HepG2 (cell line): ENCODE measurements at regions not wholly inside any gene's neighbourhood (a gene's known extent, or its start where the extent isn't known, plus 50 kb on each side); places are given as distances from the start of the nearest gene placed in this dataset.

Source experiments
- ARID5B ChIP-seq: IDR thresholded peaks from 2 replicates; pipeline ENCODE4 v1.4.0; 2020; ENCODE audit warnings: mild to moderate bottlenecking, missing genetic modification reagents
- FOXC1 ChIP-seq: sonication (generic); formaldehyde crosslinking; IDR thresholded peaks from 2 replicates; pipeline ENCODE4 v1.8.0; 2022; ENCODE audit warnings: mild to moderate bottlenecking, missing genetic modification reagents, borderline replicate concordance
- HINFP ChIP-seq: sonication (generic); formaldehyde crosslinking; IDR thresholded peaks from 2 replicates; pipeline ENCODE4 v1.4.0; 2020; ENCODE audit warnings: low read depth, mild to moderate bottlenecking, missing genetic modification reagents
- MIER3 ChIP-seq: IDR thresholded peaks from 2 replicates; pipeline ENCODE4 v1.6.1; 2016; ENCODE audit warnings: missing compliant biosample characterization, borderline replicate concordance
- MZF1 ChIP-seq: sonication (generic); formaldehyde crosslinking; IDR thresholded peaks from 2 replicates; pipeline ENCODE4 v1.8.1; 2023; ENCODE audit warnings: mild to moderate bottlenecking, missing genetic modification reagents, borderline replicate concordance
- PAXIP1 ChIP-seq: sonication (generic); formaldehyde crosslinking; conservative IDR thresholded peaks from 2 replicates; pipeline ENCODE4 v1.4.0; 2020; ENCODE audit warnings: mild to moderate bottlenecking, missing genetic modification reagents, moderate library complexity
- PHF5A ChIP-seq: IDR thresholded peaks from one replicate; pipeline ENCODE4 v1.6.1; 2018; ENCODE audit warnings: low read depth, missing genetic modification reagents; ENCODE audit not compliant: unreplicated experiment
- SMC3 ChIP-seq: IDR thresholded peaks from 2 replicates; pipeline ENCODE4 v1.6.1; 2011; ENCODE audit warnings: low read length, improper control_type of control experiment
- SOX13 ChIP-seq, 3 experiments: fragments of 450-650 bp in 1 of 3; sonication (generic) in 1 of 3; formaldehyde crosslinking in 1 of 3; IDR thresholded peaks in 2 of 3; conservative IDR thresholded peaks in 1 of 3; 2 replicates each; pipeline versions ENCODE4 v1.5.0 to v1.6.1; 2016 to 2020; ENCODE audit warnings: antibody characterized with exemption in 1 of 3, mild to moderate bottlenecking in 1 of 3, missing compliant biosample characterization in 1 of 3, missing genetic modification reagents in 1 of 3, moderate library complexity in 1 of 3
- USF2 ChIP-seq, 2 experiments: sonication (generic) in 1 of 2; formaldehyde crosslinking in 1 of 2; IDR thresholded peaks; 2 replicates each; pipeline versions ENCODE4 v1.5.1 to v1.6.1; 2011 to 2020; ENCODE audit warnings: borderline replicate concordance in 1 of 2, low read depth in 1 of 2, low read length in 1 of 2, mild to moderate bottlenecking in 1 of 2, missing genetic modification reagents in 1 of 2, moderate library complexity in 1 of 2
- ZBTB7B ChIP-seq: sonication (generic); formaldehyde crosslinking; IDR thresholded peaks from 2 replicates; pipeline ENCODE4 v1.4.0; 2020; ENCODE audit warnings: missing genetic modification reagents
- ZMYM2 ChIP-seq: sonication (generic); formaldehyde crosslinking; IDR thresholded peaks from 2 replicates; pipeline ENCODE4 v1.8.0; 2022; ENCODE audit warnings: mild to moderate bottlenecking, missing genetic modification reagents
- ZNF816 ChIP-seq: sonication (generic); formaldehyde crosslinking; IDR thresholded peaks from 2 replicates; pipeline ENCODE4 v1.8.0; 2022; ENCODE audit warnings: missing genetic modification reagents, mild to moderate bottlenecking, borderline replicate concordance
- ZNF878 ChIP-seq: sonication (generic); formaldehyde crosslinking; IDR thresholded peaks from 2 replicates; pipeline ENCODE4 v1.8.1; 2023; ENCODE audit warnings: mild to moderate bottlenecking, missing genetic modification reagents, moderate library complexity
- ZNF883 ChIP-seq: sonication (generic); formaldehyde crosslinking; IDR thresholded peaks from 2 replicates; pipeline ENCODE4 v1.5.1; 2020; ENCODE audit warnings: mild to moderate bottlenecking, missing genetic modification reagents; ENCODE audit errors: not compliant biosample characterization

- TF ChIP-seq ARID5B (CRISPR knock-in tag) (peak; percentile 71), MZF1 (CRISPR knock-in tag) (no peak), PHF5A (CRISPR knock-in tag) (no peak), ZNF878 (peak; percentile 16; the same call in 1 of the 2 replicates), SOX13 (IDR thresholded peaks at IDR 0.05) (peak; percentile 73), SOX13 (CRISPR knock-in tag; conservative IDR thresholded peaks at IDR 0.05 in 1 of 2, IDR thresholded peaks at IDR 0.05 in 1 of 2) (peak in 1 of 2 experiments; percentile 79; a peak in 2 of 4 replicates), FOXC1 (CRISPR knock-in tag) (peak; percentile 75; the same call in 1 of the 2 replicates), MIER3 (CRISPR knock-in tag) (0 out of 2 replicates have a peak, but pooled peaks have one; percentile 46), USF2 (IDR thresholded peaks at IDR 0.05; ENCODE audit: low read depth, low read length) (peak; percentile 37; the same call in 1 of the 2 replicates), USF2 (CRISPR knock-in tag; IDR thresholded peaks at IDR 0.05; ENCODE audit: borderline replicate concordance) (no peak; the same call in 1 of the 2 replicates), ZBTB7B (CRISPR knock-in tag) (0 out of 2 replicates have a peak, but pooled peaks have one; percentile 56), ZMYM2 (peak; percentile 71), ZNF883 (CRISPR knock-in tag) (no peak), PAXIP1 (CRISPR knock-in tag) (peak; percentile 88), ZNF816 (CRISPR knock-in tag) (peak; percentile 56; the same call in 1 of the 2 replicates), SMC3 (0 out of 2 replicates have a peak, but pooled peaks have one; percentile 21), HINFP (CRISPR knock-in tag) (no peak)
Observed at GRCh38 chr6:900716-901605, 208.0 kb upstream of the EXOC2 start (continued).
